Esophagus squamous epithelium (tissue), 5 donors: ENCODE measurements at regions not wholly inside any gene's neighbourhood (a gene's known extent, or its start where the extent isn't known, plus 50 kb on each side); places are given as distances from the start of the nearest gene placed in this dataset.
A peak's percentile ranks its signal among the peaks of the same experiment; 100 is the strongest.

Source experiments
- DNase-seq: peaks from one replicate; lab custom pipeline; 2025; lab: John Stamatoyannopoulos, UW
- H3K27ac ChIP-seq, 4 donors: fragments of 200-600 bp; sonication (generic); one replicate each; pipeline ENCODE4 v1.5.1; 2016 to 2019; ENCODE audit warnings: mild to moderate bottlenecking in 1 of 4
- H3K27me3 ChIP-seq, 4 donors: fragments of 200-600 bp; sonication (generic); 1 replicate in 3 of 4; 2 replicates in 1 of 4; pipeline versions ENCODE4 v1.5.1 to v1.6.0; 2017 to 2021; ENCODE audit warnings: antibody characterized with exemption in 1 of 4
- H3K36me3 ChIP-seq, 3 donors: fragments of 200-600 bp; sonication (generic); one replicate each; pipeline ENCODE4 v1.5.1; 2016 to 2019
- H3K4me1 ChIP-seq, 3 donors: fragments of 200-600 bp; sonication (generic); one replicate each; pipeline ENCODE4 v1.5.1; 2017 to 2019
- H3K4me3 ChIP-seq, 4 donors: fragments of 200-600 bp; sonication (generic); 1 replicate in 3 of 4; 2 replicates in 1 of 4; pipeline ENCODE4 v1.5.1; 2016 to 2019; ENCODE audit warnings: mild to moderate bottlenecking in 2 of 4, moderate library complexity in 1 of 4
- H3K9me3 ChIP-seq, 3 donors: fragments of 200-600 bp; sonication (generic); one replicate each; pipeline ENCODE4 v1.5.1; 2016 to 2019
- POLR2A ChIP-seq, 4 donors: fragments of 450-650 bp; IDR thresholded peaks; one replicate each; pipeline ENCODE4 v1.6.1; 2017; ENCODE audit warnings: antibody characterized with exemption in 4 of 4, mild to moderate bottlenecking in 4 of 4, moderate library complexity in 3 of 4
- WGBS, 2 donors: methylation state at CpG; one replicate each; pipeline ENCODE4 v1.1.5; 2018; 5-methylcytosine and 5-hydroxymethylcytosine counted together
- intact Hi-C: fragments of 100-400 bp; cut with DNase I; formaldehyde crosslinking; loops from one replicate; pipeline ENCODE4 v1.15.0; 2022
- TF ChIP-seq, protein P1 (sequence below), 6 experiments: fragments of 450-650 bp in 4 of 6; fragments of 200-600 bp in 2 of 6; sonication (generic) in 2 of 6; IDR thresholded peaks; one replicate each; pipeline ENCODE4 v1.5.1; 2016 to 2019; ENCODE audit warnings: antibody characterized with exemption in 6 of 6, mild to moderate bottlenecking in 4 of 6, moderate library complexity in 4 of 6
- donor health status: DM: yes; HTN: yes; CAD: no.

DNA sequence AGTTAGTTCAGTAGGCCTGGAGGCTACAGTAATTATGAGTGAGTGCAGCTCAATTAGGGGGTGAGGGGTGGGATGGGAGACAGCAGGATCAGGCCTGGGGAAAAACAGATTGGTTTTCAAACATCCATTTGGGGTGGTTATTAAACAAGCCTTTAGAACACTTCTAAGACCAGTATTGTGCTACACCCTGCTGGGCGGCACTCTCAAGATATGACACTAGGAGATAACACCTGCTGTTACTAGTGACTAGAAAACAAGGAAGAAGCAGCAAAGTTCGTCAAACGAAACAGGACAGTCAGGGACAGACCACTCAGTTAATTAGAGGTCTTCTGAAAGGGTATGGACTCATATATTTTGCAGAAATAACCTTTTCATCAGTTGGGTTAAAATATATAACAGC lies 353.6 kb downstream of the PTEN start:
- no peak overlapping the region for H3K27ac ChIP-seq
- no peaks in the 10 kb centered on the region for H3K36me3 ChIP-seq
- TF ChIP-seq POLR2A (IDR thresholded peaks at IDR 0.05), result no peak
- TF ChIP-seq, protein P1, sequence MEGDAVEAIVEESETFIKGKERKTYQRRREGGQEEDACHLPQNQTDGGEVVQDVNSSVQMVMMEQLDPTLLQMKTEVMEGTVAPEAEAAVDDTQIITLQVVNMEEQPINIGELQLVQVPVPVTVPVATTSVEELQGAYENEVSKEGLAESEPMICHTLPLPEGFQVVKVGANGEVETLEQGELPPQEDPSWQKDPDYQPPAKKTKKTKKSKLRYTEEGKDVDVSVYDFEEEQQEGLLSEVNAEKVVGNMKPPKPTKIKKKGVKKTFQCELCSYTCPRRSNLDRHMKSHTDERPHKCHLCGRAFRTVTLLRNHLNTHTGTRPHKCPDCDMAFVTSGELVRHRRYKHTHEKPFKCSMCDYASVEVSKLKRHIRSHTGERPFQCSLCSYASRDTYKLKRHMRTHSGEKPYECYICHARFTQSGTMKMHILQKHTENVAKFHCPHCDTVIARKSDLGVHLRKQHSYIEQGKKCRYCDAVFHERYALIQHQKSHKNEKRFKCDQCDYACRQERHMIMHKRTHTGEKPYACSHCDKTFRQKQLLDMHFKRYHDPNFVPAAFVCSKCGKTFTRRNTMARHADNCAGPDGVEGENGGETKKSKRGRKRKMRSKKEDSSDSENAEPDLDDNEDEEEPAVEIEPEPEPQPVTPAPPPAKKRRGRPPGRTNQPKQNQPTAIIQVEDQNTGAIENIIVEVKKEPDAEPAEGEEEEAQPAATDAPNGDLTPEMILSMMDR (IDR thresholded peaks at IDR 0.05), result no peak
- no peaks in the 10 kb centered on the region for H3K9me3 ChIP-seq
- no peak for DNase-seq
- no peak overlapping the region for H3K4me3 ChIP-seq
- H3K27me3 ChIP-seq, result peaks cover 0 to 3% (median 0%) of the 10 kb centered on the region in 4 donors
- H3K4me1 ChIP-seq, result peaks cover 0 to 34% (median 3%) of the 10 kb centered on the region in 3 donors
- intact Hi-C loops, result no loop called here
- 86 to 92% methylated on average over 3 of the region's 3 CpGs for whole genome bisulfite sequencing, 2 donors

DNA sequence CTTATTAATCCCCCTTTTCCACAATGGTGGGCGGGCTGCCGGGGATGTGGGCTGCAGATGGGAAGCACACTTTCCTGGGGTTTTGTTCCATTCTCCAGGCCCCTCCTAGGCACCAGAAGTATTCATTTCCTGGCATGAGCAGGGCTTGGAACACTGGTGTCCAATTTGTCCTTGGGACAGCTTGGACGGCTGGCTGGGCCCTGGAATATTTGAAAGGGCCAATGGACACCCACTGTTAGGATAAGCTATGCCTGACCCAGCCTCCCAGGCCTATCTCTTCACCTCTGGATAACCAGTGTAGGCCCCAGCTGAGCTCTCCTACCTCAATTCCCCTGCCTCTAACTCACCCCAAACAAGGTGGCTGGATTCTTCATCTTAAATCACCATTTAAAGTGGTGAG lies 354.9 kb downstream of the PTEN start:
- no peak for DNase-seq
- Histone ChIP-seq H3K4me1 (peaks cover 0 to 46% (median 3%) of the 10 kb centered on the region in 3 donors), H3K36me3 (no peaks in the 10 kb centered on the region), H3K27ac (no peak overlapping the region), H3K27me3 (no peaks in the 10 kb centered on the region), H3K4me3 (no peak overlapping the region), H3K9me3 (no peaks in the 10 kb centered on the region)
- TF ChIP-seq, protein P1 (IDR thresholded peaks at IDR 0.05), result no peak
- TF ChIP-seq POLR2A (IDR thresholded peaks at IDR 0.05), result no peak
- WGBS, 2 donors, result 85 to 93% methylated on average over 2 to 3 of the region's 3 CpGs
- intact Hi-C loops, result no loop called here

DNA sequence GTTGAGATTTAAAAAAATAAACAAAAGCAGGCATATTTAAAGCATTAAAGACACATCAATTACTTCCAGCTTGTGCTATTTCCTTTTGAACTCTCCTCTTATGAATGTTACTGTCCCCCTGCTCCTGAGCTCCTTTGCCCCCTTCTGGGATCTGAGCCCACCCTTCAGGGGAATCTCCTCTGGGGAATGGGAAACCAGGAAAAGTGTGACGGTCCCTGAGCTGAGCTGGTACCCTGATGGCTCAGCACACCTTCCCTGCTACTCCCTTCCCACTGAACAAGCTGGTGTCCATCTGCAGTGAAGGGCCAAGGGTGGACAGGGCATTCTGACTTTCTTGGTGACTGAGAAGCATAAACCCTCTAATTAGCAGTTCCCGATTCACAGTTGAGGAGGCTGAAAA lies 356.3 kb downstream of the PTEN start:
- peaks cover 0 to 51% (median 3%) of the 10 kb centered on the region in 3 donors for H3K4me1 ChIP-seq
- no peaks in the 10 kb centered on the region for H3K27me3 ChIP-seq
- no peak overlapping the region for H3K4me3 ChIP-seq
- no peak for TF ChIP-seq POLR2A (IDR thresholded peaks at IDR 0.05)
- TF ChIP-seq, protein P1 (IDR thresholded peaks at IDR 0.05), result no peak
- DNase-seq, result no peak
- 63 to 85% methylated on average over 2 of the region's 2 CpGs for WGBS, 2 donors
- H3K9me3 ChIP-seq, result no peaks in the 10 kb centered on the region
- no peaks in the 10 kb centered on the region for H3K36me3 ChIP-seq
- H3K27ac ChIP-seq, result no peak overlapping the region
- intact Hi-C loops, result no loop called here

DNA sequence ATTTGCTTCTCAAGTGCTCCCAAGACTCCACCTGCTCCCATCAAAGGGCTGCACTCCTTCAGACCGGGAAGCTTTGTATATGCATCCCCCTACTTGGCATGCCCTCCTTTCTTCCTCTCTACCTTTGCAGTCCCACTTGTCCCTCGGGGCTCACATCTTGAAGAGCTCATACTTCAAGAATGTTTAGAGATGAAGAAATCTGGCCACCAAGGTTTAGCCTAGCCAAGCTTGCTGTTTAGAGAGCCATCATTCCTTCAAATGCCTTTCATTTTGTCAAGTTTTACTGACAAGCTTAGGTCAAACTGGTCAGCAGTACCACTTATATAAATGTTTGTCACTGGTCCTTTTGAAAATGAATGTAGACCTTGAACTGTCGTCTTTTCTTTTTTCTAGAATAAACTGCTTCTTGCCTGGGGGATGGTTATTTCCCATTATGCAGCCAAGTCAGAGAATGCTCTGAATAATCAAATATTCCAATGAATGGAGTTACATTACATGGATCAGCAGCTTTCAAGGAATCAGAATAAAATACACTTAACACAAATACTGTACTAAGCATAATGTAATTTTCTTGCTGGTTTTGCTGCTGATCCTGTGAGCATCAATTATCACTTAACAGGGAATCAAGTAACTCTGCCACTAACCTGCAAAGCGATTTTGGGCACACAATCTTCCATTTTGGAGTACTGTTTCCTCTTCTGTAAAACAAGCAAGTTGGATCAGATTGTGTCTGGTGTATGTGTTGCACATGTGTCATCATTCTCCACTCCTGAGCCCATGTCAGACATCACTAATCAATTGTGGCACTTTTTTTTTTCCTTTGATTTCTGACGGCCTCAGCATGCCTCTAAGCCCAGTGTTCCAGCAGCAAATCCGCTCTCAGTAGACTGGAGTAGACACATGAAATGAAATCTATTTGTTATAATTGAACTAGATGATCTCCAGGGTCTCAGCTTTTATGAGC lies 357.9 kb downstream of the PTEN start:
- Histone ChIP-seq H3K4me3 (no peak overlapping the region), H3K9me3 (no peaks in the 10 kb centered on the region), H3K27me3 (no peaks in the 10 kb centered on the region), H3K36me3 (no peaks in the 10 kb centered on the region), H3K4me1 (peaks cover 0 to 58% (median 3%) of the 10 kb centered on the region in 3 donors), H3K27ac (no peak overlapping the region)
- TF ChIP-seq POLR2A (IDR thresholded peaks at IDR 0.05), result no peak
- TF ChIP-seq, protein P1 (IDR thresholded peaks at IDR 0.05), result no peak
- intact Hi-C loops, result no loop called here
- 73 to 79% methylated on average over 6 of the region's 6 CpGs for WGBS, 2 donors
- DNase-seq, result no peak

DNA sequence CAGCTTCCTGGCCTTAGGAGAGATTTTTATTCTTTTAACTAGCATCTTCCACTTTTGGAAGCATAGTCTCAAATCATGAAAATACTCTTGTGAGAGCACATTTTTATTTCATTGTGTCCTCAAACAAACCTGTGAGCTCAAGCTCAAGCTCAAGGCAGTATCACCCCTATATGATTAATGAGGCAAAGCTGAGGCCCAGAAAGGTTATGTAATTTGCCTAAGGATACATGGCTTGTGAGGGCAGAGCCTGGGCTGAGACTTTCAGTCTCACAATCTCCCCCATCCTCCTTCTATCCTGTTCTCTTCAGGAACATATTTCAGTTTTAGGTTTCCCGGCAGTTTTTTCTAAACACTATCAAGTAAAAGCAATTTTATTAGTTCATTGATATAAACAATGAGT lies 359.5 kb downstream of the PTEN start:
- intact Hi-C loops, result no loop called here
- no peak for DNase-seq
- Histone ChIP-seq H3K4me1 (peaks cover 3 to 70% (median 10%) of the 10 kb centered on the region in 3 donors), H3K4me3 (no peak overlapping the region), H3K27me3 (no peaks in the 10 kb centered on the region), H3K36me3 (no peaks in the 10 kb centered on the region), H3K27ac (peak overlapping the region in 3 of 4 donors; percentile 13 to 19 (median 14)), H3K9me3 (no peaks in the 10 kb centered on the region)
- WGBS, 2 donors, result 23 to 52% methylated on average over 1 of the region's 1 CpG
- no peak for TF ChIP-seq POLR2A (IDR thresholded peaks at IDR 0.05)
- TF ChIP-seq, protein P1 (IDR thresholded peaks at IDR 0.05), result no peak
